Progenitor cell of endocrine pancreas (in vitro differentiated cells): ENCODE measurements at regions not wholly inside any gene's neighbourhood (a gene's known extent, or its start where the extent isn't known, plus 50 kb on each side); places are given as distances from the start of the nearest gene placed in this dataset.

ENCODE experiments used
- DNase-seq: peaks from one replicate; pipeline ENCODE4 v3.0.0; 2021; ENCODE audit warnings: low spot score; ENCODE audit not compliant: unreplicated experiment
- H3K27ac Mint-ChIP-seq: 2 replicates; pipeline ENCODE4 v1.8.0; 2021; ENCODE audit warnings: mild to moderate bottlenecking, moderate library complexity, mixed read lengths
- H3K27me3 Mint-ChIP-seq: 2 replicates; pipeline ENCODE4 v1.8.0; 2021; ENCODE audit warnings: mixed read lengths
- H3K36me3 Mint-ChIP-seq: 2 replicates; pipeline ENCODE4 v1.8.0; 2022; ENCODE audit warnings: mixed read lengths; ENCODE audit not compliant: insufficient read depth
- H3K4me1 Mint-ChIP-seq: 2 replicates; pipeline ENCODE4 v1.8.0; 2021; ENCODE audit warnings: low read depth, mixed read lengths
- H3K4me3 Mint-ChIP-seq: 2 replicates; pipeline ENCODE4 v1.8.0; 2021; ENCODE audit warnings: low read depth, mild to moderate bottlenecking, moderate library complexity, mixed read lengths
- H3K9me3 Mint-ChIP-seq: 2 replicates; pipeline ENCODE4 v1.8.0; 2021; ENCODE audit warnings: low read depth, mixed read lengths
- CTCF ChIP-seq: fragments of 200-600 bp; sonication (generic); IDR thresholded peaks from one replicate; pipeline ENCODE4 v1.5.0; 2021; ENCODE audit warnings: antibody characterized with exemption, mild to moderate bottlenecking; ENCODE audit not compliant: unreplicated experiment

GRCh38 chr17:71251951-71252350 lies 868.9 kb upstream of the SOX9 start:
- no peaks in the 10 kb centered on the region for H3K9me3 Mint-ChIP-seq
- H3K4me1 Mint-ChIP-seq = no peaks in the 10 kb centered on the region
- no peak for TF ChIP-seq CTCF
- no peak overlapping the region for H3K4me3 Mint-ChIP-seq
- H3K27ac Mint-ChIP-seq = no peak overlapping the region
- H3K36me3 Mint-ChIP-seq = no peaks in the 10 kb centered on the region
- DNase-seq = no peak
- H3K27me3 Mint-ChIP-seq = peaks cover 24% of the 10 kb centered on the region

- Mint-ChIP-seq H3K27me3 (peaks cover 24% of the 10 kb centered on the region), H3K27ac (no peak overlapping the region), H3K36me3 (no peaks in the 10 kb centered on the region), H3K4me3 (no peak overlapping the region), H3K9me3 (no peaks in the 10 kb centered on the region), H3K4me1 (no peaks in the 10 kb centered on the region)
- TF ChIP-seq CTCF = no peak
- DNase-seq = no peak
Observed at GRCh38 chr17:71252436-71252835, 868.4 kb upstream of the SOX9 start.

GRCh38 chr17:71257096-71257495 lies 863.7 kb upstream of the SOX9 start:
- Mint-ChIP-seq H3K27ac (no peak overlapping the region), H3K36me3 (no peaks in the 10 kb centered on the region)

GRCh38 chr17:71260366-71260940 lies 860.4 kb upstream of the SOX9 start:
- H3K9me3 Mint-ChIP-seq = peaks cover 7% of the 10 kb centered on the region
- H3K27ac Mint-ChIP-seq = no peak overlapping the region
- peaks cover 4% of the 10 kb centered on the region for H3K4me1 Mint-ChIP-seq
- DNase-seq = no peak
- H3K27me3 Mint-ChIP-seq = peaks cover 5% of the 10 kb centered on the region
- no peak overlapping the region for H3K4me3 Mint-ChIP-seq
- no peak for TF ChIP-seq CTCF
- peaks cover 2% of the 10 kb centered on the region for H3K36me3 Mint-ChIP-seq

More at GRCh38 chr17:71257096-71257495, 863.7 kb upstream of the SOX9 start:
- no peak for TF ChIP-seq CTCF
- Mint-ChIP-seq H3K4me3 (no peak overlapping the region), H3K27me3 (peaks cover 16% of the 10 kb centered on the region), H3K4me1 (no peaks in the 10 kb centered on the region), H3K9me3 (no peaks in the 10 kb centered on the region)
- no peak for DNase-seq

- Mint-ChIP-seq H3K27ac (no peak overlapping the region), H3K4me3 (no peak overlapping the region), H3K9me3 (peaks cover 26% of the 10 kb centered on the region), H3K27me3 (no peaks in the 10 kb centered on the region), H3K4me1 (peaks cover 4% of the 10 kb centered on the region), H3K36me3 (peaks cover 6% of the 10 kb centered on the region)
- DNase-seq = no peak
- no peak for TF ChIP-seq CTCF
Observed at GRCh38 chr17:71262586-71262985, 858.2 kb upstream of the SOX9 start.
